GM19468 (cell line): ENCODE measurements at regions not wholly inside any gene's neighbourhood (a gene's known extent, or its start where the extent isn't known, plus 50 kb on each side); places are given as distances from the start of the nearest gene placed in this dataset.
"Not testable (repeated sequence)": the region's sequence is repeated elsewhere in the genome, so short reads cannot be mapped to it uniquely, and the experiment has no call there.

Experiments
- ATAC-seq: cut with Tn5 transposase; IDR thresholded peaks from one replicate; pipeline ENCODE4 v1.9.1; 2021; ENCODE audit warnings: mild to moderate bottlenecking, moderate library complexity, moderate number of reproducible peaks; ENCODE audit not compliant: unreplicated experiment; ENCODE audit errors: extremely low read depth

GRCh38 chr10:131831561-131831960 lies 69.2 kb upstream of the PPP2R2D start:
- no peak for ATAC-seq

GRCh38 chr10:131832056-131832685 lies 68.6 kb upstream of the PPP2R2D start:
- no peak for ATAC-seq

GRCh38 chr10:131833013-131833412 lies 67.8 kb upstream of the PPP2R2D start:
- ATAC-seq, result no peak

- no peak for ATAC-seq
Measured at GRCh38 chr10:131833446-131834080, 67.2 kb upstream of the PPP2R2D start.

- ATAC-seq, result no peak
Measured at GRCh38 chr10:131834152-131834810, 66.5 kb upstream of the PPP2R2D start.

- no peak for ATAC-seq
Measured at GRCh38 chr10:131838966-131839742, 61.7 kb upstream of the PPP2R2D start.

- ATAC-seq, result not testable (repeated sequence)
Measured at GRCh38 chr10:131839880-131840787, 60.7 kb upstream of the PPP2R2D start.

GRCh38 chr10:131840788-131841118 lies 60.1 kb upstream of the PPP2R2D start:
- ATAC-seq, result no peak

GRCh38 chr10:131841131-131841660 lies 59.6 kb upstream of the PPP2R2D start:
- no peak for ATAC-seq

GRCh38 chr10:131841661-131842139 lies 59.1 kb upstream of the PPP2R2D start:
- no peak for ATAC-seq

- ATAC-seq, result no peak
Measured at GRCh38 chr10:131842351-131843088, 58.3 kb upstream of the PPP2R2D start.

GRCh38 chr10:131843089-131843595 lies 57.7 kb upstream of the PPP2R2D start:
- no peak for ATAC-seq

- ATAC-seq, result no peak
Measured at GRCh38 chr10:131843881-131844284, 56.9 kb upstream of the PPP2R2D start.

- ATAC-seq, result no peak
Measured at GRCh38 chr10:131844529-131845084, 56.2 kb upstream of the PPP2R2D start.

GRCh38 chr10:131845505-131846239 lies 55.1 kb upstream of the PPP2R2D start:
- no peak for ATAC-seq

GRCh38 chr10:131846240-131847101 lies 54.3 kb upstream of the PPP2R2D start:
- ATAC-seq, result no peak
